ENCODE measurements at regions not wholly inside any gene's neighbourhood (a gene's known extent, or its start where the extent isn't known, plus 50 kb on each side); places are given as distances from the start of the nearest gene placed in this dataset.

DNA sequence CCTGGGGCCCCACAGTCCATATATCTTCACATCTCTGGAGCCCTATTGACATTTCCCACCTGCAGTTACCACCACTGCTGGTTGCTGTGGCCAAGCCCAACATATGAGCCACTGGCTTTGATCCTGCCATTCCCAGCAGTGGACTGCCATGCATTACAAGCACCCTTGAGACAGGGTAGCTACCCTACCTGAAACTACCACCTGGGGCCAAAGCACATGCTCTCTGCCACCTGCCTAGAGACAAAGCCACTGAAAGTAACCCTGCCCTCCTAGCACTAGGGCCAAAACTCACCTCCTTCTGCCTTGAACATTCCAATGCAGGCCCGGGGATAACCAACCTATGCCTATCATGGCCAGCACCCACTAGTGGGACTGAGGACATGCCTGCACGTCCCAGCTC lies 255.5 kb upstream of the KHDRBS2 start:
- TF ChIP-seq, protein P1, sequence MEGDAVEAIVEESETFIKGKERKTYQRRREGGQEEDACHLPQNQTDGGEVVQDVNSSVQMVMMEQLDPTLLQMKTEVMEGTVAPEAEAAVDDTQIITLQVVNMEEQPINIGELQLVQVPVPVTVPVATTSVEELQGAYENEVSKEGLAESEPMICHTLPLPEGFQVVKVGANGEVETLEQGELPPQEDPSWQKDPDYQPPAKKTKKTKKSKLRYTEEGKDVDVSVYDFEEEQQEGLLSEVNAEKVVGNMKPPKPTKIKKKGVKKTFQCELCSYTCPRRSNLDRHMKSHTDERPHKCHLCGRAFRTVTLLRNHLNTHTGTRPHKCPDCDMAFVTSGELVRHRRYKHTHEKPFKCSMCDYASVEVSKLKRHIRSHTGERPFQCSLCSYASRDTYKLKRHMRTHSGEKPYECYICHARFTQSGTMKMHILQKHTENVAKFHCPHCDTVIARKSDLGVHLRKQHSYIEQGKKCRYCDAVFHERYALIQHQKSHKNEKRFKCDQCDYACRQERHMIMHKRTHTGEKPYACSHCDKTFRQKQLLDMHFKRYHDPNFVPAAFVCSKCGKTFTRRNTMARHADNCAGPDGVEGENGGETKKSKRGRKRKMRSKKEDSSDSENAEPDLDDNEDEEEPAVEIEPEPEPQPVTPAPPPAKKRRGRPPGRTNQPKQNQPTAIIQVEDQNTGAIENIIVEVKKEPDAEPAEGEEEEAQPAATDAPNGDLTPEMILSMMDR (IDR thresholded peaks at IDR 0.05), result no peak
- TF ChIP-seq POLR2A (IDR thresholded peaks at IDR 0.05), result no peak
